IMR-90 (cell line): ENCODE measurements at regions not wholly inside any gene's neighbourhood (a gene's known extent, or its start where the extent isn't known, plus 50 kb on each side); places are given as distances from the start of the nearest gene placed in this dataset.

Experiments
- ATAC-seq: fragments of 200-7000 bp; cut with Tn5 transposase; 2 replicates; pipeline ENCODE4 v1.9.1; 2020; ENCODE audit warnings: low read depth, mild to moderate bottlenecking, moderate library complexity
- BruUV-seq: library from RNA; stranded (reverse); fragments of 400-500 nt; replicated peaks from 2 replicates; lab custom pipeline; 2021; lab: Mats Ljungman, UMichigan
- CTCF ChIA-PET: fragments of 300-600 bp; formaldehyde crosslinking; extraction: SDS; loops from one replicate; lab custom pipeline; 2021; ENCODE audit warnings: antibody characterized with exemption; lab: Yijun Ruan, JAX
- POLR2A ChIA-PET: fragments of 300-600 bp; sonication (Branson Sonifier 250); formaldehyde crosslinking; loops from one replicate; lab custom pipeline; 2022; ENCODE audit warnings: antibody characterized with exemption; ENCODE audit not compliant: unreplicated experiment; lab: Charles Lee
- DNase-seq: peaks from one replicate; pipeline ENCODE4 v3.0.0; 2013
- H2AFZ ChIP-seq: replicated peaks from 2 replicates; pipeline ENCODE3; 2013; ENCODE audit warnings: low read length, mild to moderate bottlenecking; ENCODE audit not compliant: poor library complexity
- H2AK5ac ChIP-seq: 2 replicates; pipeline ENCODE4 v1.6.1; 2013; ENCODE audit warnings: low read depth, low read length, inconsistent platforms
- H2AK9ac ChIP-seq: replicated peaks from 2 replicates; pipeline ENCODE3; 2013; ENCODE audit warnings: mild to moderate bottlenecking, low read depth, low read length, moderate library complexity; ENCODE audit not compliant: poor library complexity
- H2BK120ac ChIP-seq: 2 replicates; pipeline ENCODE4 v1.6.1; 2013; ENCODE audit warnings: low read depth, low read length, inconsistent platforms
- H2BK15ac ChIP-seq: 3 replicates; pipeline ENCODE4 v1.6.1; 2013; ENCODE audit warnings: low read depth, low read length, inconsistent platforms
- H2BK20ac ChIP-seq: 2 replicates; pipeline ENCODE4 v1.6.1; 2013; ENCODE audit warnings: low read depth, mild to moderate bottlenecking, inconsistent platforms, low read length, moderate library complexity
- H2BK5ac ChIP-seq: 2 replicates; pipeline ENCODE4 v1.6.1; 2013; ENCODE audit warnings: mild to moderate bottlenecking, low read depth, low read length, inconsistent platforms; ENCODE audit not compliant: poor library complexity, severe bottlenecking
- H3K14ac ChIP-seq: replicated peaks from 2 replicates; pipeline ENCODE4 v1.6.1; 2013; ENCODE audit warnings: low read depth, low read length, inconsistent platforms
- H3K18ac ChIP-seq: 2 replicates; pipeline ENCODE4 v1.6.1; 2013; ENCODE audit warnings: low read depth, low read length, control low read depth
- H3K23ac ChIP-seq: 2 replicates; pipeline ENCODE4 v1.6.1; 2013; ENCODE audit warnings: low read depth, low read length, inconsistent platforms
- H3K27ac ChIP-seq: 2 replicates; pipeline ENCODE4 v1.5.1; 2013; ENCODE audit warnings: mild to moderate bottlenecking, control low read depth, low read length; ENCODE audit not compliant: insufficient read depth
- H3K27me3 ChIP-seq: 2 replicates; pipeline ENCODE4 v1.6.1; 2013; ENCODE audit warnings: low read length; ENCODE audit not compliant: control insufficient read depth, insufficient read depth
- H3K36me3 ChIP-seq: 2 replicates; pipeline ENCODE4 v1.6.1; 2013; ENCODE audit warnings: low read length, mixed read lengths; ENCODE audit not compliant: control insufficient read depth, insufficient read depth
- H3K4ac ChIP-seq: 2 replicates; pipeline ENCODE4 v1.6.1; 2013; ENCODE audit warnings: low read depth, low read length, inconsistent platforms
- H3K4me1 ChIP-seq: 2 replicates; pipeline ENCODE4 v1.6.1; 2013; ENCODE audit warnings: low read length, mixed read lengths; ENCODE audit not compliant: control insufficient read depth, insufficient read depth
- H3K4me2 ChIP-seq: 2 replicates; pipeline ENCODE4 v1.6.1; 2013; ENCODE audit warnings: low read depth, mild to moderate bottlenecking, control low read depth, low read length, moderate library complexity
- H3K4me3 ChIP-seq: 2 replicates; pipeline ENCODE4 v1.5.1; 2013; ENCODE audit warnings: low read depth, mild to moderate bottlenecking, control low read depth, low read length, moderate library complexity; ENCODE audit not compliant: insufficient read depth
- H3K56ac ChIP-seq: 2 replicates; pipeline ENCODE4 v1.6.1; 2013; ENCODE audit warnings: low read length, inconsistent platforms; ENCODE audit not compliant: insufficient read depth; ENCODE audit errors: extremely low read depth
- H3K79me1 ChIP-seq, 2 experiments: 2 replicates each; pipeline ENCODE4 v1.6.1; 2013; ENCODE audit warnings: low read length in 2 of 2, inconsistent platforms in 1 of 2, low read depth in 1 of 2
- H3K9ac ChIP-seq: 2 replicates; pipeline ENCODE4 v1.6.1; 2013; ENCODE audit warnings: low read depth, low read length, control low read depth
- H3K9me1 ChIP-seq: 2 replicates; pipeline ENCODE4 v1.6.1; 2013; ENCODE audit warnings: low read length, inconsistent platforms; ENCODE audit not compliant: insufficient read depth
- H3K9me3 ChIP-seq: 2 replicates; pipeline ENCODE4 v1.6.1; 2013; ENCODE audit warnings: low read length; ENCODE audit not compliant: control insufficient read depth, insufficient read depth
- H4K20me1 ChIP-seq: 2 replicates; pipeline ENCODE4 v1.6.1; 2013; ENCODE audit warnings: low read length, inconsistent platforms; ENCODE audit not compliant: insufficient read depth
- H4K5ac ChIP-seq: 2 replicates; pipeline ENCODE4 v1.6.1; 2013; ENCODE audit warnings: mild to moderate bottlenecking, low read depth, low read length, control low read depth
- H4K8ac ChIP-seq, 2 experiments: 2 replicates each; pipeline ENCODE4 v1.6.1; 2013; ENCODE audit warnings: low read depth in 2 of 2, low read length in 2 of 2, control low read depth in 1 of 2, inconsistent platforms in 1 of 2
- H4K91ac ChIP-seq: 2 replicates; pipeline ENCODE4 v1.6.1; 2013; ENCODE audit warnings: low read depth, low read length, inconsistent platforms; ENCODE audit not compliant: insufficient read depth
- BHLHE40 ChIP-seq: fragments of 150-350 bp; IDR thresholded peaks from 2 replicates; pipeline ENCODE4 v1.6.1; 2016; ENCODE audit warnings: mild to moderate bottlenecking, low read depth, low read length
- CEBPB ChIP-seq: IDR thresholded peaks from 2 replicates; pipeline ENCODE4 v1.6.1; 2012; ENCODE audit warnings: low read depth, low read length, improper control_type of control experiment
- CHD1 ChIP-seq: IDR thresholded peaks from 2 replicates; pipeline ENCODE4 v1.6.1; 2012; ENCODE audit warnings: low read depth, low read length, improper control_type of control experiment
- FOS ChIP-seq: fragments of 150-350 bp; IDR thresholded peaks from 2 replicates; pipeline ENCODE4 v1.6.1; 2016; ENCODE audit warnings: low read depth, low read length
- MAFK ChIP-seq: IDR thresholded peaks from 2 replicates; pipeline ENCODE4 v1.6.1; 2012; ENCODE audit warnings: low read depth, low read length, improper control_type of control experiment
- MAZ ChIP-seq: IDR thresholded peaks from 2 replicates; pipeline ENCODE4 v1.6.1; 2012; ENCODE audit warnings: low read depth, mild to moderate bottlenecking, low read length, improper control_type of control experiment, moderate library complexity, borderline replicate concordance
- MXI1 ChIP-seq: IDR thresholded peaks from 2 replicates; pipeline ENCODE4 v1.6.1; 2012; ENCODE audit warnings: low read depth, mild to moderate bottlenecking, low read length, moderate library complexity, borderline replicate concordance
- NFE2L2 ChIP-seq: fragments of 150-350 bp; IDR thresholded peaks from 2 replicates; pipeline ENCODE4 v1.6.1; 2016; ENCODE audit warnings: low read depth, mild to moderate bottlenecking, low read length
- POLR2A ChIP-seq: IDR thresholded peaks from 2 replicates; pipeline ENCODE4 v1.6.1; 2012; ENCODE audit warnings: mild to moderate bottlenecking, low read depth, low read length
- RAD21 ChIP-seq: IDR thresholded peaks from 2 replicates; pipeline ENCODE4 v1.6.1; 2012; ENCODE audit warnings: low read length, improper control_type of control experiment
- RCOR1 ChIP-seq: IDR thresholded peaks from 2 replicates; pipeline ENCODE4 v1.6.1; 2012; ENCODE audit warnings: mild to moderate bottlenecking, low read length, improper control_type of control experiment; ENCODE audit not compliant: insufficient replicate concordance
- RFX5 ChIP-seq: IDR thresholded peaks from 2 replicates; pipeline ENCODE4 v1.8.0; 2012; ENCODE audit warnings: low read depth, mild to moderate bottlenecking, low read length, moderate library complexity
- SMC3 ChIP-seq: fragments of 150-350 bp; IDR thresholded peaks from 2 replicates; pipeline ENCODE4 v1.6.1; 2016; ENCODE audit warnings: low read depth, mild to moderate bottlenecking, antibody characterized with exemption, low read length, moderate library complexity
- WGBS, 2 experiments: methylation state at CpG; one replicate each; pipeline versions ENCODE4 v1.1.5 to v1.1.7; 2013; ENCODE audit warnings: missing lambda C conversion rate in 2 of 2; ENCODE audit not compliant: insufficient read length in 1 of 2; ENCODE audit errors: extremely low coverage in 2 of 2; 5-methylcytosine and 5-hydroxymethylcytosine counted together
- dilution Hi-C: fragments of 300-500 bp; cut with HindIII; formaldehyde crosslinking; loops from one replicate; pipeline ENCODE4 v1.14.3; 2018; ENCODE audit warnings: low sequenced_read_pairs; ENCODE audit not compliant: unreplicated experiment
- in situ Hi-C: fragments of 300-500 bp; cut with MboI; formaldehyde crosslinking; loops from 3 replicates; pipeline ENCODE4 v1.14.3; 2019; ENCODE audit warnings: low sequenced_read_pairs, inconsistent platforms, mixed read lengths
- intact Hi-C: fragments of 100-400 bp; cut with micrococcal nuclease; formaldehyde crosslinking; loops from 2 replicates; pipeline ENCODE4 v1.10.0; 2022
- TF ChIP-seq, protein P1 (sequence below): fragments of 150-350 bp; IDR thresholded peaks from 2 replicates; pipeline ENCODE4 v1.6.1; 2016; ENCODE audit warnings: low read depth, mild to moderate bottlenecking, low read length, moderate library complexity, borderline replicate concordance
- TF ChIP-seq, protein P2 (sequence below): conservative IDR thresholded peaks from 2 replicates; pipeline ENCODE4 v1.5.1; 2012; ENCODE audit warnings: mild to moderate bottlenecking, low read depth, low read length, improper control_type of control experiment
- TF ChIP-seq, protein P3 (sequence below): fragments of 150-350 bp; IDR thresholded peaks from 2 replicates; pipeline ENCODE4 v1.6.1; 2017; ENCODE audit warnings: mild to moderate bottlenecking, antibody characterized with exemption, low read length, low read depth

DNA sequence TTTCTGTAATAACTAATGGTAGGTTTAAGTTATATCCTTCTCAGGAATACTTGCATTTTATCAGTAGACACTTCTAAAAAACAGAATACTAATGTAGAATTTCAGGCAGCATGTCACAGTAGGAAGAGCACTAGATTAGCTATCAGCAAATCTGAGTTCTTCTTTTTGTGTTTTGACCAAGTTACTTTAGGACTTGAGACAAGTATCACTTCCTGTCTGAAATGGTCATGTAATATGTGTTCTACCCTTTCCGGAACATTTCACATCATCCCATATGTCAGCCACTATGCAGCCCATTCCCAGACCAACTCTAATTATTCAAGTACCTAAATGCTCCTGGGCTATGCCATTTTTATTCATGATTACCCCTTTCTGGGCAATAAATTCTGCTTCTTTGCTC, 401.8 kb upstream of the RPS6KA3 start:
- Histone ChIP-seq H4K5ac (no peak overlapping the region), H3K9me1 (no peaks in the 10 kb centered on the region), H3K27ac (no peak overlapping the region), H3K9ac (no peak overlapping the region), H3K56ac (no peak overlapping the region), H3K79me1 (no peaks in the 10 kb centered on the region), H3K27me3 (no peaks in the 10 kb centered on the region), H3K36me3 (no peaks in the 10 kb centered on the region), H2BK5ac (no peak overlapping the region), H4K20me1 (no peaks in the 10 kb centered on the region), H4K91ac (no peak overlapping the region), H3K14ac (no peak overlapping the region), H3K4ac (no peak overlapping the region), H2AK9ac (no peak overlapping the region), H2BK15ac (no peak overlapping the region), H3K18ac (no peak overlapping the region), H3K4me2 (no peak overlapping the region), H3K4me1 (no peaks in the 10 kb centered on the region), H3K23ac (no peak overlapping the region), H4K8ac (no peak overlapping the region), H3K4me3 (no peak overlapping the region), H2BK120ac (no peak overlapping the region), H2AK5ac (no peak overlapping the region), H2BK20ac (no peak overlapping the region), H2AFZ (no peak overlapping the region), H3K9me3 (no peaks in the 10 kb centered on the region)
- WGBS, 2 experiments, result no CpG with 5 or more reads among the region's 1 CpG
- DNase-seq (no peak), ATAC-seq (no peak)
- ChIA-PET POLR2A (no interaction called here), CTCF (no interaction called here)
- BruUV-seq, result no TSS peak
- TF ChIP-seq MAZ, result no peak
- no peak for TF ChIP-seq CHD1
- TF ChIP-seq, protein P1, sequence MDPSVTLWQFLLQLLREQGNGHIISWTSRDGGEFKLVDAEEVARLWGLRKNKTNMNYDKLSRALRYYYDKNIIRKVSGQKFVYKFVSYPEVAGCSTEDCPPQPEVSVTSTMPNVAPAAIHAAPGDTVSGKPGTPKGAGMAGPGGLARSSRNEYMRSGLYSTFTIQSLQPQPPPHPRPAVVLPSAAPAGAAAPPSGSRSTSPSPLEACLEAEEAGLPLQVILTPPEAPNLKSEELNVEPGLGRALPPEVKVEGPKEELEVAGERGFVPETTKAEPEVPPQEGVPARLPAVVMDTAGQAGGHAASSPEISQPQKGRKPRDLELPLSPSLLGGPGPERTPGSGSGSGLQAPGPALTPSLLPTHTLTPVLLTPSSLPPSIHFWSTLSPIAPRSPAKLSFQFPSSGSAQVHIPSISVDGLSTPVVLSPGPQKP, result no peak
- TF ChIP-seq FOS, result no peak
- TF ChIP-seq, protein P2, sequence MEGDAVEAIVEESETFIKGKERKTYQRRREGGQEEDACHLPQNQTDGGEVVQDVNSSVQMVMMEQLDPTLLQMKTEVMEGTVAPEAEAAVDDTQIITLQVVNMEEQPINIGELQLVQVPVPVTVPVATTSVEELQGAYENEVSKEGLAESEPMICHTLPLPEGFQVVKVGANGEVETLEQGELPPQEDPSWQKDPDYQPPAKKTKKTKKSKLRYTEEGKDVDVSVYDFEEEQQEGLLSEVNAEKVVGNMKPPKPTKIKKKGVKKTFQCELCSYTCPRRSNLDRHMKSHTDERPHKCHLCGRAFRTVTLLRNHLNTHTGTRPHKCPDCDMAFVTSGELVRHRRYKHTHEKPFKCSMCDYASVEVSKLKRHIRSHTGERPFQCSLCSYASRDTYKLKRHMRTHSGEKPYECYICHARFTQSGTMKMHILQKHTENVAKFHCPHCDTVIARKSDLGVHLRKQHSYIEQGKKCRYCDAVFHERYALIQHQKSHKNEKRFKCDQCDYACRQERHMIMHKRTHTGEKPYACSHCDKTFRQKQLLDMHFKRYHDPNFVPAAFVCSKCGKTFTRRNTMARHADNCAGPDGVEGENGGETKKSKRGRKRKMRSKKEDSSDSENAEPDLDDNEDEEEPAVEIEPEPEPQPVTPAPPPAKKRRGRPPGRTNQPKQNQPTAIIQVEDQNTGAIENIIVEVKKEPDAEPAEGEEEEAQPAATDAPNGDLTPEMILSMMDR, result no peak
- no peak for TF ChIP-seq MAFK
- no peak for TF ChIP-seq SMC3
- TF ChIP-seq MXI1, result no peak
- TF ChIP-seq RCOR1, result no peak
- no peak for TF ChIP-seq RFX5
- TF ChIP-seq, protein P3, sequence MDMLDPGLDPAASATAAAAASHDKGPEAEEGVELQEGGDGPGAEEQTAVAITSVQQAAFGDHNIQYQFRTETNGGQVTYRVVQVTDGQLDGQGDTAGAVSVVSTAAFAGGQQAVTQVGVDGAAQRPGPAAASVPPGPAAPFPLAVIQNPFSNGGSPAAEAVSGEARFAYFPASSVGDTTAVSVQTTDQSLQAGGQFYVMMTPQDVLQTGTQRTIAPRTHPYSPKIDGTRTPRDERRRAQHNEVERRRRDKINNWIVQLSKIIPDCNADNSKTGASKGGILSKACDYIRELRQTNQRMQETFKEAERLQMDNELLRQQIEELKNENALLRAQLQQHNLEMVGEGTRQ, result no peak
- TF ChIP-seq NFE2L2, result no peak
- no peak for TF ChIP-seq CEBPB
- no peak for TF ChIP-seq POLR2A
- no peak for TF ChIP-seq RAD21
- TF ChIP-seq BHLHE40, result no peak
- intact Hi-C loops (no loop called here), in situ Hi-C loops (no loop called here), dilution Hi-C loops (no loop called here)
